ENCODE measurements at regions not wholly inside any gene's neighbourhood (a gene's known extent, or its start where the extent isn't known, plus 50 kb on each side); places are given as distances from the start of the nearest gene placed in this dataset.

GRCh38 chrX:3803713-3804112, 90.3 kb upstream of the PRKX start:
- TF ChIP-seq, protein P1, sequence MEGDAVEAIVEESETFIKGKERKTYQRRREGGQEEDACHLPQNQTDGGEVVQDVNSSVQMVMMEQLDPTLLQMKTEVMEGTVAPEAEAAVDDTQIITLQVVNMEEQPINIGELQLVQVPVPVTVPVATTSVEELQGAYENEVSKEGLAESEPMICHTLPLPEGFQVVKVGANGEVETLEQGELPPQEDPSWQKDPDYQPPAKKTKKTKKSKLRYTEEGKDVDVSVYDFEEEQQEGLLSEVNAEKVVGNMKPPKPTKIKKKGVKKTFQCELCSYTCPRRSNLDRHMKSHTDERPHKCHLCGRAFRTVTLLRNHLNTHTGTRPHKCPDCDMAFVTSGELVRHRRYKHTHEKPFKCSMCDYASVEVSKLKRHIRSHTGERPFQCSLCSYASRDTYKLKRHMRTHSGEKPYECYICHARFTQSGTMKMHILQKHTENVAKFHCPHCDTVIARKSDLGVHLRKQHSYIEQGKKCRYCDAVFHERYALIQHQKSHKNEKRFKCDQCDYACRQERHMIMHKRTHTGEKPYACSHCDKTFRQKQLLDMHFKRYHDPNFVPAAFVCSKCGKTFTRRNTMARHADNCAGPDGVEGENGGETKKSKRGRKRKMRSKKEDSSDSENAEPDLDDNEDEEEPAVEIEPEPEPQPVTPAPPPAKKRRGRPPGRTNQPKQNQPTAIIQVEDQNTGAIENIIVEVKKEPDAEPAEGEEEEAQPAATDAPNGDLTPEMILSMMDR (IDR thresholded peaks at IDR 0.05; ENCODE audit: low read depth, low read length, missing input control) = no peak
- TF ChIP-seq GABPA (IDR thresholded peaks at IDR 0.05 in 1 of 2, conservative IDR thresholded peaks at IDR 0.05 in 1 of 2) (no peak), SP1 (IDR thresholded peaks at IDR 0.05) (no peak), YY1 (IDR thresholded peaks at IDR 0.05) (no peak)

Measured in liver (tissue), 3 donors.